ENCODE measurements at regions not wholly inside any gene's neighbourhood (a gene's known extent, or its start where the extent isn't known, plus 50 kb on each side); places are given as distances from the start of the nearest gene placed in this dataset.
"Not testable (repeated sequence)": the region's sequence is repeated elsewhere in the genome, so short reads cannot be mapped to it uniquely, and the experiment has no call there.

GRCh38 chr20:53672484-53673129 lies 79.0 kb upstream of the ZNF217 start:
- Histone ChIP-seq H3K9me3 (no peaks in the 10 kb centered on the region), H3K27me3 (no peaks in the 10 kb centered on the region), H3K27ac (no peak overlapping the region), H3K4me1 (ENCODE audit: insufficient read depth) (peaks cover under 1% of the 10 kb centered on the region), H3K4me3 (no peak overlapping the region), H3K36me3 (no peaks in the 10 kb centered on the region)
- intact Hi-C loops (cut with DNase I), result no loop called here
- 66 to 77% (median 75%) methylated on average over 10 of the region's 10 CpGs for WGBS, 3 donors
- TF ChIP-seq CTCF (IDR thresholded peaks at IDR 0.05) (no peak), EP300 (IDR thresholded peaks at IDR 0.05) (no peak), POLR2A (IDR thresholded peaks at IDR 0.05) (no peak)
- no peak for DNase-seq

GRCh38 chr20:53671370-53671769 lies 77.7 kb upstream of the ZNF217 start:
- H3K4me3 ChIP-seq, result no peak overlapping the region
- 92 to 96% (median 96%) methylated on average over 2 of the region's 2 CpGs for WGBS, 3 donors
- DNase-seq, result no peak
- intact Hi-C loops (cut with DNase I), result no loop called here
- TF ChIP-seq CTCF (IDR thresholded peaks at IDR 0.05) (no peak), POLR2A (IDR thresholded peaks at IDR 0.05) (no peak), EP300 (IDR thresholded peaks at IDR 0.05) (no peak)
- no peaks in the 10 kb centered on the region for H3K27me3 ChIP-seq
- no peaks in the 10 kb centered on the region for H3K4me1 ChIP-seq (ENCODE audit: insufficient read depth)
- H3K27ac ChIP-seq, result no peak overlapping the region
- H3K36me3 ChIP-seq, result no peaks in the 10 kb centered on the region
- no peaks in the 10 kb centered on the region for H3K9me3 ChIP-seq

GRCh38 chr20:53669517-53670313 lies 76.1 kb upstream of the ZNF217 start:
- 90 to 92% (median 91%) methylated on average over 16 of the region's 16 CpGs for whole genome bisulfite sequencing, 3 donors
- intact Hi-C loops (cut with DNase I), result loop anchor here in 1 of 4 donors (10.0 kb wide), 1 partner anchor 195 kb away; no protein-coding TSS in a partner anchor
- H3K36me3 ChIP-seq; H3K4me1 ChIP-seq (ENCODE audit: insufficient read depth); H3K9me3 ChIP-seq; H3K4me3 ChIP-seq; H3K27ac ChIP-seq; H3K27me3 ChIP-seq; DNase-seq: not testable (repeated sequence)

- H3K4me3 ChIP-seq, result no peak overlapping the region
- DNase-seq, result no peak
- WGBS, 3 donors, result 82 to 91% (median 89%) methylated on average over 9 of the region's 9 CpGs
These were observed 75.4 kb upstream of the ZNF217 start for GRCh38 chr20:53668992-53669391.

More at GRCh38 chr20:53668992-53669391, 75.4 kb upstream of the ZNF217 start:
- intact Hi-C loops (cut with DNase I), result loop anchor here in 1 of 4 donors (10.0 kb wide), 1 partner anchor 196 kb away; no protein-coding TSS in a partner anchor
- Histone ChIP-seq H3K27me3 (no peaks in the 10 kb centered on the region), H3K27ac (no peak overlapping the region), H3K9me3 (no peaks in the 10 kb centered on the region), H3K4me1 (ENCODE audit: insufficient read depth) (no peaks in the 10 kb centered on the region), H3K36me3 (no peaks in the 10 kb centered on the region)
- no peak for TF ChIP-seq CTCF (IDR thresholded peaks at IDR 0.05)
- no peak for TF ChIP-seq POLR2A (IDR thresholded peaks at IDR 0.05)
- TF ChIP-seq EP300 (IDR thresholded peaks at IDR 0.05), result no peak
